CD4-positive, alpha-beta T cell (primary cell): ENCODE measurements at regions not wholly inside any gene's neighbourhood (a gene's known extent, or its start where the extent isn't known, plus 50 kb on each side); places are given as distances from the start of the nearest gene placed in this dataset.

ENCODE experiments used
- ATAC-seq: fragments of 200-7000 bp; cut with Tn5 transposase; one replicate; pipeline ENCODE4 v1.10.0; 2022; ENCODE audit warnings: mild to moderate bottlenecking; ENCODE audit not compliant: poor library complexity
- CTCF ChIA-PET: fragments of 350-600 bp; sonication (Branson Sonifier 250); formaldehyde crosslinking; loops from one replicate; lab custom pipeline; 2021; ENCODE audit warnings: antibody characterized with exemption, inconsistent platforms; lab: Charles Lee
- POLR2A ChIA-PET: fragments of 350-600 bp; sonication (Branson Sonifier 250); formaldehyde crosslinking; loops from one replicate; lab custom pipeline; 2021; ENCODE audit warnings: antibody characterized with exemption, inconsistent platforms; lab: Charles Lee
- DNase-seq, 14 experiments: peaks; one replicate each; pipeline ENCODE4 v3.0.0-alpha.2; 2013 to 2020; ENCODE audit warnings: mixed read lengths in 2 of 14
- H3K27ac ChIP-seq, 2 donors: one replicate each; pipeline versions ENCODE4 v1.5.1 to v1.7.0; 2013; ENCODE audit warnings: low read length in 2 of 2, low read depth in 1 of 2, mild to moderate bottlenecking in 1 of 2
- H3K27me3 ChIP-seq, 2 experiments: 1 replicate in 1 of 2; 2 replicates in 1 of 2; pipeline versions ENCODE4 v1.6.1 to v1.7.0; 2013; ENCODE audit warnings: low read length in 2 of 2, control low read depth in 1 of 2, mild to moderate bottlenecking in 1 of 2, moderate library complexity in 1 of 2; ENCODE audit not compliant: insufficient read depth in 2 of 2, control insufficient read depth in 1 of 2
- H3K36me3 ChIP-seq: one replicate; pipeline ENCODE4 v1.6.1; 2013; ENCODE audit warnings: low read length, control low read depth; ENCODE audit not compliant: insufficient read depth
- H3K4me1 ChIP-seq: one replicate; pipeline ENCODE4 v1.6.1; 2013; ENCODE audit warnings: low read length, control low read depth; ENCODE audit not compliant: insufficient read depth
- H3K4me3 ChIP-seq: one replicate; pipeline ENCODE4 v1.5.1; 2013; ENCODE audit warnings: mild to moderate bottlenecking, low read length, moderate library complexity
- H3K9me3 ChIP-seq, 2 experiments: 1 replicate in 1 of 2; 2 replicates in 1 of 2; pipeline versions ENCODE4 v1.6.1 to v1.7.0; 2013; ENCODE audit warnings: low read length in 2 of 2, mild to moderate bottlenecking in 2 of 2, control low read depth in 1 of 2, moderate library complexity in 1 of 2; ENCODE audit not compliant: control insufficient read depth in 1 of 2, insufficient read depth in 1 of 2
- H3K27ac Mint-ChIP-seq: one replicate; pipeline ENCODE4 v1.8.0; 2020; ENCODE audit warnings: mixed read lengths
- H3K27me3 Mint-ChIP-seq: one replicate; pipeline ENCODE4 v1.8.0; 2021; ENCODE audit warnings: mixed read lengths
- H3K36me3 Mint-ChIP-seq: one replicate; pipeline ENCODE4 v1.8.0; 2021; ENCODE audit warnings: low read depth, mixed read lengths
- H3K4me1 Mint-ChIP-seq: one replicate; pipeline ENCODE4 v1.8.0; 2021; ENCODE audit warnings: low read depth, mixed read lengths
- H3K4me3 Mint-ChIP-seq: one replicate; pipeline ENCODE4 v1.8.0; 2020; ENCODE audit warnings: mild to moderate bottlenecking, mixed read lengths
- H3K9me3 Mint-ChIP-seq: one replicate; pipeline ENCODE4 v1.8.0; 2020; ENCODE audit warnings: mixed read lengths
- CTCF ChIP-seq: fragments of 200-600 bp; IDR thresholded peaks from one replicate; pipeline ENCODE4 v1.8.0; 2022; ENCODE audit warnings: antibody characterized with exemption, mild to moderate bottlenecking
- intact Hi-C, 2 experiments: fragments of 100-400 bp; cut with DNase I in 1 of 2; cut with micrococcal nuclease in 1 of 2; formaldehyde crosslinking; loops; one replicate each; pipeline versions ENCODE4 v1.15.1 to v1.9.0; 2023 to 2025; cut with DNase I, micrococcal nuclease

- H3K4me3 Mint-ChIP-seq, result no peak overlapping the region
- ATAC-seq (no peak), DNase-seq (no peak)
- H3K27ac Mint-ChIP-seq, result no peak overlapping the region
- peaks cover 13% of the 10 kb centered on the region for H3K27me3 Mint-ChIP-seq
- H3K27me3 ChIP-seq, result no peaks in the 10 kb centered on the region
- H3K27ac ChIP-seq, result no peak overlapping the region
- H3K36me3 ChIP-seq, result no peaks in the 10 kb centered on the region
- ChIA-PET POLR2A (no interaction called here), CTCF (no interaction called here)
- H3K4me1 ChIP-seq, result no peaks in the 10 kb centered on the region
- TF ChIP-seq CTCF, result no peak
- intact Hi-C loops, result no loop called here
- no peak overlapping the region for H3K4me3 ChIP-seq
- H3K9me3 ChIP-seq, result no peaks in the 10 kb centered on the region
- no peaks in the 10 kb centered on the region for H3K4me1 Mint-ChIP-seq
- no peaks in the 10 kb centered on the region for H3K9me3 Mint-ChIP-seq
- H3K36me3 Mint-ChIP-seq, result no peaks in the 10 kb centered on the region
Measured at GRCh38 chr5:88090506-88090905, 178.1 kb downstream of the TMEM161B start.

GRCh38 chr5:88089719-88090390 lies 178.8 kb downstream of the TMEM161B start:
- no peak for DNase-seq
- H3K4me1 Mint-ChIP-seq, result no peaks in the 10 kb centered on the region
- Histone ChIP-seq H3K36me3 (no peaks in the 10 kb centered on the region), H3K27ac (no peak overlapping the region), H3K4me1 (no peaks in the 10 kb centered on the region), H3K9me3 (no peaks in the 10 kb centered on the region), H3K27me3 (no peaks in the 10 kb centered on the region), H3K4me3 (no peak overlapping the region)
- no peak overlapping the region for H3K4me3 Mint-ChIP-seq
- intact Hi-C loops, result no loop called here
- TF ChIP-seq CTCF, result no peak
- ATAC-seq, result no peak
- ChIA-PET CTCF (no interaction called here), POLR2A (no interaction called here)
- no peaks in the 10 kb centered on the region for H3K9me3 Mint-ChIP-seq
- H3K36me3 Mint-ChIP-seq, result no peaks in the 10 kb centered on the region
- no peak overlapping the region for H3K27ac Mint-ChIP-seq
- H3K27me3 Mint-ChIP-seq, result peaks cover 19% of the 10 kb centered on the region

GRCh38 chr5:88085462-88085861 lies 183.2 kb downstream of the TMEM161B start:
- no peak overlapping the region for H3K4me3 Mint-ChIP-seq
- H3K4me1 ChIP-seq, result no peaks in the 10 kb centered on the region
- no peaks in the 10 kb centered on the region for H3K36me3 Mint-ChIP-seq
- no peaks in the 10 kb centered on the region for H3K4me1 Mint-ChIP-seq
- ChIA-PET POLR2A (no interaction called here), CTCF (no interaction called here)
- no peak overlapping the region for H3K4me3 ChIP-seq
- no peaks in the 10 kb centered on the region for H3K36me3 ChIP-seq
- no peaks in the 10 kb centered on the region for H3K27me3 ChIP-seq
- intact Hi-C loops, result no loop called here
- no peak for TF ChIP-seq CTCF
- no peak for DNase-seq
- H3K27ac Mint-ChIP-seq, result no peak overlapping the region
- H3K9me3 Mint-ChIP-seq, result no peaks in the 10 kb centered on the region
- H3K27ac ChIP-seq, result no peak overlapping the region
- H3K9me3 ChIP-seq, result no peaks in the 10 kb centered on the region
- peaks cover 22% of the 10 kb centered on the region for H3K27me3 Mint-ChIP-seq
- ATAC-seq, result no peak
